PC-9 (cell line): ENCODE measurements at regions not wholly inside any gene's neighbourhood (a gene's known extent, or its start where the extent isn't known, plus 50 kb on each side); places are given as distances from the start of the nearest gene placed in this dataset.
A peak's percentile ranks its signal among the peaks of the same experiment; 100 is the strongest.

Source experiments
- BruUV-seq: library from RNA; stranded (reverse); fragments of 400-500 nt; replicated peaks from 2 replicates; lab custom pipeline; 2021; lab: Mats Ljungman, UMichigan
- CTCF ChIA-PET: fragments of 300-600 bp; sonication (Branson Sonifier 250); formaldehyde crosslinking; loops from one replicate; lab custom pipeline; 2022; ENCODE audit warnings: antibody characterized with exemption; lab: Charles Lee
- POLR2A ChIA-PET: fragments of 300-600 bp; sonication (Branson Sonifier 250); formaldehyde crosslinking; loops from one replicate; lab custom pipeline; 2022; ENCODE audit warnings: antibody characterized with exemption; ENCODE audit not compliant: unreplicated experiment; lab: Charles Lee
- DNase-seq, 2 experiments: peaks; one replicate each; pipeline versions ENCODE4 v3.0.0 to v3.0.0-alpha.2; 2015 to 2022; ENCODE audit warnings: mixed read lengths in 1 of 2
- H2AFZ ChIP-seq: fragments of 200-600 bp; sonication (generic); 2 replicates; pipeline ENCODE4 v1.8.1; 2017; ENCODE audit warnings: antibody characterized with exemption
- H3F3A ChIP-seq: fragments of 200-600 bp; sonication (generic); 2 replicates; pipeline ENCODE4 v1.8.1; 2017; ENCODE audit warnings: antibody characterized with exemption, mild to moderate bottlenecking, low read depth; ENCODE audit not compliant: insufficient read depth
- H3K27ac ChIP-seq: fragments of 200-600 bp; sonication (generic); 2 replicates; pipeline ENCODE4 v1.6.1; 2016; ENCODE audit warnings: mixed run types
- H3K27me3 ChIP-seq: fragments of 200-600 bp; sonication (generic); 2 replicates; pipeline ENCODE4 v1.6.1; 2016; ENCODE audit warnings: low read depth, mixed run types; ENCODE audit not compliant: insufficient read depth
- H3K36me3 ChIP-seq: fragments of 200-600 bp; sonication (generic); 2 replicates; pipeline ENCODE4 v1.6.1; 2016; ENCODE audit warnings: low read depth, mixed run types
- H3K4me1 ChIP-seq: fragments of 200-600 bp; sonication (generic); replicated peaks from 2 replicates; pipeline ENCODE4 v1.6.1; 2016; ENCODE audit warnings: mixed run types; ENCODE audit not compliant: insufficient read depth
- H3K4me2 ChIP-seq: fragments of 200-600 bp; sonication (generic); 2 replicates; pipeline ENCODE4 v1.6.1; 2017; ENCODE audit warnings: mixed run types
- H3K4me3 ChIP-seq: fragments of 200-600 bp; sonication (generic); 2 replicates; pipeline ENCODE4 v1.6.1; 2016; ENCODE audit warnings: mixed run types
- H3K79me2 ChIP-seq: fragments of 200-600 bp; sonication (generic); 2 replicates; pipeline ENCODE4 v1.6.1; 2017; ENCODE audit warnings: low read depth, mixed run types
- H3K9me2 ChIP-seq: fragments of 200-600 bp; sonication (generic); 2 replicates; pipeline ENCODE4 v1.8.1; 2017; ENCODE audit warnings: mild to moderate bottlenecking; ENCODE audit not compliant: insufficient read depth
- H3K9me3 ChIP-seq: fragments of 200-600 bp; sonication (generic); 2 replicates; pipeline ENCODE4 v1.8.1; 2016; ENCODE audit warnings: low read depth; ENCODE audit not compliant: insufficient read depth
- H4K20me1 ChIP-seq: fragments of 200-600 bp; sonication (generic); 2 replicates; pipeline ENCODE4 v1.8.1; 2017; ENCODE audit not compliant: insufficient read depth
- EZH2 ChIP-seq: fragments of 200-600 bp; sonication (generic); IDR thresholded peaks from 2 replicates; pipeline ENCODE4 v1.8.0; 2017; ENCODE audit warnings: antibody characterized with exemption, low read depth
- intact Hi-C: fragments of 100-400 bp; cut with micrococcal nuclease; formaldehyde crosslinking; loops from one replicate; pipeline ENCODE4 v1.10.0; 2022; ENCODE audit not compliant: unreplicated experiment
- TF ChIP-seq, protein P1 (sequence below): fragments of 200-600 bp; sonication (generic); conservative IDR thresholded peaks from 2 replicates; pipeline ENCODE4 v1.6.1; 2017; ENCODE audit warnings: mixed run types, antibody characterized with exemption, mild to moderate bottlenecking, moderate library complexity

DNA sequence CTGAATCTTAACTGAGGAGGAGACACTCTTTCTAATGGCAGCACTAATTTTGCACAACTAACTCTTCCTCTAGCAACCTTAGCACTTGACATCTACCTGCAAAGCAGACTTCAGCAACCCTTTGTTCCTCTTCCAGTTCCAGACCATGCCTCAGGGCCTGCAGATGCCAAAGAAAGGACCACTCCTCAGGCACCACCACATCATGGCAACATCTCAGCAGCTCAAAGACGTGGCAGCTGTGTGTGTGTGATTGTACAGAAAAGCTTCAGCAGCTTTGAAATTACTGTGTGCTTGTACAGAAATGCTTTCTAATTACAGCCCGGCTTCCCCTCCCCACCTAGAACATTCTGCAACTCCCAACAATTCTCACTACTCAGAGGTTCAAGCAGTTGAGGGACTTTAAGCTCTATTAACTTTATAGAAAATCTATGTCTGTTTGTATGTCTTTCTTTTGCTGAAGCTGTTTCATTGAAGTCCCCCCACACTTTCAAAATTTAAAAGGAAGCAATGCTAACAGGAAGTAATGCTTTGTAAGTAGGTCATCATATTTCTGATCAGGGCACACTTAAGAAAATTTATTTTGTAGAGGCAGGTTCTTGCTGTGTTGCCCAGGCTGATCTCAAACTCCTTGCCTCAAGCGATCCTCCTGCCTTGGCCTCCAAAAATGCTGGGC is 115.2 kb downstream of the CD47 start:
- H3K27me3 ChIP-seq = no peaks in the 10 kb centered on the region
- no peak overlapping the region for H3K4me2 ChIP-seq
- CTCF ChIA-PET = no interaction called here
- intact Hi-C loops = no loop called here
- no peak for DNase-seq
- H2AFZ ChIP-seq = no peak overlapping the region
- H4K20me1 ChIP-seq = no peaks in the 10 kb centered on the region
- H3K79me2 ChIP-seq = no peaks in the 10 kb centered on the region
- H3K4me1 ChIP-seq = no peaks in the 10 kb centered on the region
- no peaks in the 10 kb centered on the region for H3K36me3 ChIP-seq
- BruUV-seq = no TSS peak
- POLR2A ChIA-PET = no interaction called here
- no peak overlapping the region for H3K27ac ChIP-seq
- no peaks in the 10 kb centered on the region for H3K9me3 ChIP-seq
- TF ChIP-seq, protein P1, sequence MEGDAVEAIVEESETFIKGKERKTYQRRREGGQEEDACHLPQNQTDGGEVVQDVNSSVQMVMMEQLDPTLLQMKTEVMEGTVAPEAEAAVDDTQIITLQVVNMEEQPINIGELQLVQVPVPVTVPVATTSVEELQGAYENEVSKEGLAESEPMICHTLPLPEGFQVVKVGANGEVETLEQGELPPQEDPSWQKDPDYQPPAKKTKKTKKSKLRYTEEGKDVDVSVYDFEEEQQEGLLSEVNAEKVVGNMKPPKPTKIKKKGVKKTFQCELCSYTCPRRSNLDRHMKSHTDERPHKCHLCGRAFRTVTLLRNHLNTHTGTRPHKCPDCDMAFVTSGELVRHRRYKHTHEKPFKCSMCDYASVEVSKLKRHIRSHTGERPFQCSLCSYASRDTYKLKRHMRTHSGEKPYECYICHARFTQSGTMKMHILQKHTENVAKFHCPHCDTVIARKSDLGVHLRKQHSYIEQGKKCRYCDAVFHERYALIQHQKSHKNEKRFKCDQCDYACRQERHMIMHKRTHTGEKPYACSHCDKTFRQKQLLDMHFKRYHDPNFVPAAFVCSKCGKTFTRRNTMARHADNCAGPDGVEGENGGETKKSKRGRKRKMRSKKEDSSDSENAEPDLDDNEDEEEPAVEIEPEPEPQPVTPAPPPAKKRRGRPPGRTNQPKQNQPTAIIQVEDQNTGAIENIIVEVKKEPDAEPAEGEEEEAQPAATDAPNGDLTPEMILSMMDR = no peak
- TF ChIP-seq EZH2 = no peak
- no peak overlapping the region for H3K4me3 ChIP-seq
- no peaks in the 10 kb centered on the region; the same call in 1 of the 2 replicates for H3K9me2 ChIP-seq
- no peaks in the 10 kb centered on the region for H3F3A ChIP-seq

DNA sequence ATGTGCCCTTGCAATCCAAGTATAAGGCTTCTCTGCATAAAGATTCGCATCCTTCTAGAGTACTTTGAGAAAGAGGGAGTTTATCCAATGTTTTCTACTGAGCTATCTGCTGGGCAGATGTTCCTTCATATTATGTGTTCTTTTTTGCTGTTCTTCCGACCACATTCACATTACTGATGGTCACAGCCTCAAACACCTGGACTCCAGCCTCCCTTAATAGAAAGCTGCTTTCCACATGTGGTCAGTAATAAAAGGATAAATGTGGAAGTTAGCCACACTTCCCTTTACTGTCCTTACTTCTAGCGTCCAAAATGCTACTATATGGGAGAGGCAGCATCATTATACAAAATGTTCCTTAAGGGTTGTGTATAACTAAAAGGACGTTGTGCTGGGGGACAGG is 116.9 kb downstream of the CD47 start:
- no peaks in the 10 kb centered on the region for H3K9me3 ChIP-seq
- no peak for DNase-seq
- H3K4me1 ChIP-seq = peaks cover 10% of the 10 kb centered on the region
- H4K20me1 ChIP-seq = no peaks in the 10 kb centered on the region
- ChIA-PET CTCF (no interaction called here), POLR2A (interaction anchor here (0.6 kb wide), 1 partner anchor 164 kb away, joined by 6 read pairs; no protein-coding TSS in a partner anchor)
- no peaks in the 10 kb centered on the region for H3F3A ChIP-seq
- no peak overlapping the region for H3K27ac ChIP-seq
- H3K4me3 ChIP-seq = no peak overlapping the region
- no peak overlapping the region for H2AFZ ChIP-seq
- H3K36me3 ChIP-seq = no peaks in the 10 kb centered on the region
- H3K27me3 ChIP-seq = no peaks in the 10 kb centered on the region
- no peaks in the 10 kb centered on the region for H3K79me2 ChIP-seq
- no TSS peak for BruUV-seq
- no peak for TF ChIP-seq EZH2
- TF ChIP-seq, protein P1 = no peak
- intact Hi-C loops = no loop called here
- no peak overlapping the region for H3K4me2 ChIP-seq
- no peaks in the 10 kb centered on the region; the same call in 1 of the 2 replicates for H3K9me2 ChIP-seq

DNA sequence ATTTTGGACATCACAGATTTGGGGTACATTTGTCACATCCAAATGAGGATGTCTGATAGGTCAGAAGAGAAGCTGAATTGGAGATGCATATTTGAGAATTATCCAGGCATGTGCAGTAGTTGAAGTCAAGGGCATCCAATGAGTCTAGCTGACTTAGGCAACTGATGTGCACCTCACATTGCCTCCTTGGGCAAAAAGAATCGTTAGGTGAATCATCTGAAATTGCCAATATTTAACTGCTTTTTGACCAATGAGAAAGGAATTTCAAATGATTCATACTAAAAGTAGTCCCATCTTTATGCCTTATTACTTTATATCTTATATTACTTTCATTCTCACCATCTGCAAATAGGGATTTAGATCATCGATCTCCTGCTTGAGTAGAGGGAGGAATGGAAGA is 117.7 kb downstream of the CD47 start:
- no peaks in the 10 kb centered on the region for H3K36me3 ChIP-seq
- H4K20me1 ChIP-seq = no peaks in the 10 kb centered on the region
- intact Hi-C loops = no loop called here
- CTCF ChIA-PET = no interaction called here
- no peak overlapping the region for H3K4me2 ChIP-seq
- no peaks in the 10 kb centered on the region for H3K79me2 ChIP-seq
- no TSS peak for BruUV-seq
- H3K27me3 ChIP-seq = no peaks in the 10 kb centered on the region
- no peak overlapping the region for H3K4me3 ChIP-seq
- TF ChIP-seq, protein P1 = no peak
- TF ChIP-seq EZH2 = no peak
- no peaks in the 10 kb centered on the region for H3F3A ChIP-seq
- no peak overlapping the region for H3K27ac ChIP-seq
- no peaks in the 10 kb centered on the region for H3K9me3 ChIP-seq
- peak in 1 of 2 experiments; percentile 62 for DNase-seq
- H3K9me2 ChIP-seq = no peaks in the 10 kb centered on the region; the same call in 1 of the 2 replicates
- H2AFZ ChIP-seq = no peak overlapping the region
- POLR2A ChIA-PET = no interaction called here
- H3K4me1 ChIP-seq = peaks cover 10% of the 10 kb centered on the region
